Lower lobe of right lung (tissue), 2 donors: ENCODE measurements at regions not wholly inside any gene's neighbourhood (a gene's known extent, or its start where the extent isn't known, plus 50 kb on each side); places are given as distances from the start of the nearest gene placed in this dataset.
"Not testable (repeated sequence)": the region's sequence is repeated elsewhere in the genome, so short reads cannot be mapped to it uniquely, and the experiment has no call there.

Experiments
- ATAC-seq, 2 donors: fragments of 200-7000 bp; cut with Tn5 transposase; one replicate each; pipeline ENCODE4 v1.9.1; 2020 to 2022; ENCODE audit warnings: mild to moderate bottlenecking in 2 of 2, moderate library complexity in 2 of 2
- DNase-seq: peaks from one replicate; pipeline ENCODE4 v3.0.0-alpha.2; 2020
- H3K27ac ChIP-seq: fragments of 200-600 bp; one replicate; pipeline ENCODE4 v1.8.0; 2022
- H3K27me3 ChIP-seq: fragments of 200-600 bp; one replicate; pipeline ENCODE4 v1.8.0; 2022; ENCODE audit warnings: low read depth
- H3K36me3 ChIP-seq: fragments of 200-600 bp; one replicate; pipeline ENCODE4 v1.8.0; 2022; ENCODE audit warnings: mild to moderate bottlenecking
- H3K4me1 ChIP-seq: fragments of 200-600 bp; one replicate; pipeline ENCODE4 v1.8.0; 2022
- H3K4me3 ChIP-seq: fragments of 200-600 bp; one replicate; pipeline ENCODE4 v1.8.0; 2022; ENCODE audit warnings: mild to moderate bottlenecking
- H3K9me3 ChIP-seq: fragments of 200-600 bp; one replicate; pipeline ENCODE4 v1.8.0; 2022
- CTCF ChIP-seq: fragments of 200-600 bp; IDR thresholded peaks from one replicate; pipeline ENCODE4 v1.8.0; 2022; ENCODE audit warnings: antibody characterized with exemption, mild to moderate bottlenecking
- intact Hi-C: fragments of 100-400 bp; cut with DNase I; formaldehyde crosslinking; loops from one replicate; pipeline ENCODE4 v1.11.0; 2022
- donor health status: DM: no; HTN: yes; CAD: no; lungs with severe emphysema.

- no peak for TF ChIP-seq CTCF
- H3K4me1 ChIP-seq = no peaks in the 10 kb centered on the region
Observed at GRCh38 chr7:106744563-106745091, 83.7 kb upstream of the CCDC71L start.

GRCh38 chr7:106747301-106747700, 86.3 kb upstream of the CCDC71L start:
- H3K27me3 ChIP-seq, H3K9me3 ChIP-seq, H3K27ac ChIP-seq, DNase-seq, intact Hi-C loops, H3K4me3 ChIP-seq, ATAC-seq, H3K36me3 ChIP-seq, H3K4me1 ChIP-seq: not testable (repeated sequence)

More at GRCh38 chr7:106744563-106745091, 83.7 kb upstream of the CCDC71L start:
- H3K27me3 ChIP-seq = no peaks in the 10 kb centered on the region
- DNase-seq (no peak), ATAC-seq (no peak)
- no peak overlapping the region for H3K4me3 ChIP-seq
- H3K9me3 ChIP-seq = no peaks in the 10 kb centered on the region
- no peak overlapping the region for H3K27ac ChIP-seq
- intact Hi-C loops = no loop called here
- H3K36me3 ChIP-seq = no peaks in the 10 kb centered on the region

- Histone ChIP-seq H3K27ac (no peak overlapping the region), H3K9me3 (no peaks in the 10 kb centered on the region), H3K4me1 (no peaks in the 10 kb centered on the region), H3K27me3 (no peaks in the 10 kb centered on the region), H3K4me3 (no peak overlapping the region), H3K36me3 (no peaks in the 10 kb centered on the region)
- DNase-seq (no peak), ATAC-seq (no peak)
- intact Hi-C loops = no loop called here
- TF ChIP-seq CTCF = no peak
Observed at GRCh38 chr7:106747804-106748203, 86.8 kb upstream of the CCDC71L start.

GRCh38 chr7:106749165-106749564, 88.2 kb upstream of the CCDC71L start:
- TF ChIP-seq CTCF = no peak
- intact Hi-C loops = no loop called here
- Histone ChIP-seq H3K9me3 (no peaks in the 10 kb centered on the region), H3K4me1 (no peaks in the 10 kb centered on the region), H3K4me3 (no peak overlapping the region), H3K27me3 (no peaks in the 10 kb centered on the region), H3K27ac (no peak overlapping the region), H3K36me3 (no peaks in the 10 kb centered on the region)
- no peak for DNase-seq
- ATAC-seq = no peak

- Histone ChIP-seq H3K27ac (no peak overlapping the region), H3K4me1 (no peaks in the 10 kb centered on the region), H3K9me3 (no peaks in the 10 kb centered on the region), H3K36me3 (no peaks in the 10 kb centered on the region), H3K4me3 (no peak overlapping the region), H3K27me3 (no peaks in the 10 kb centered on the region)
- no peak for ATAC-seq
- TF ChIP-seq CTCF = no peak
- no peak for DNase-seq
- intact Hi-C loops = no loop called here
Observed at GRCh38 chr7:106750773-106751172, 89.8 kb upstream of the CCDC71L start.

- Histone ChIP-seq H3K9me3 (no peaks in the 10 kb centered on the region), H3K4me1 (no peaks in the 10 kb centered on the region), H3K36me3 (no peaks in the 10 kb centered on the region), H3K27me3 (no peaks in the 10 kb centered on the region), H3K27ac (no peak overlapping the region), H3K4me3 (no peak overlapping the region)
- TF ChIP-seq CTCF = no peak
- no peak for ATAC-seq
- DNase-seq = no peak
- intact Hi-C loops = no loop called here
Observed at GRCh38 chr7:106752367-106752766, 91.4 kb upstream of the CCDC71L start.

GRCh38 chr7:106755024-106755423, 94.1 kb upstream of the CCDC71L start:
- DNase-seq, H3K36me3 ChIP-seq, H3K27ac ChIP-seq, ATAC-seq, H3K4me1 ChIP-seq, H3K9me3 ChIP-seq, H3K27me3 ChIP-seq, H3K4me3 ChIP-seq, intact Hi-C loops: not testable (repeated sequence)
